ENCODE measurements at regions not wholly inside any gene's neighbourhood (a gene's known extent, or its start where the extent isn't known, plus 50 kb on each side); places are given as distances from the start of the nearest gene placed in this dataset.

GRCh38 chr6:51268666-51269065 is 450.0 kb downstream of the TFAP2B start:
- Histone ChIP-seq H3K4me1 (no peaks in the 10 kb centered on the region), H3K9me3 (no peaks in the 10 kb centered on the region), H3K27me3 (no peaks in the 10 kb centered on the region), H3K4me3 (no peak overlapping the region), H3K27ac (no peak overlapping the region), H3K36me3 (no peaks in the 10 kb centered on the region)
- DNase-seq (ENCODE audit: low spot score in 2 of 2) = no peak
- WGBS = 65% methylated on average over 4 of the region's 4 CpGs
- TF ChIP-seq CTCF (IDR thresholded peaks at IDR 0.05) (no peak), POLR2AphosphoS5 (IDR thresholded peaks at IDR 0.05) (no peak), EP300 (IDR thresholded peaks at IDR 0.05) (no peak), POLR2A (IDR thresholded peaks at IDR 0.05) (no peak)

DNA sequence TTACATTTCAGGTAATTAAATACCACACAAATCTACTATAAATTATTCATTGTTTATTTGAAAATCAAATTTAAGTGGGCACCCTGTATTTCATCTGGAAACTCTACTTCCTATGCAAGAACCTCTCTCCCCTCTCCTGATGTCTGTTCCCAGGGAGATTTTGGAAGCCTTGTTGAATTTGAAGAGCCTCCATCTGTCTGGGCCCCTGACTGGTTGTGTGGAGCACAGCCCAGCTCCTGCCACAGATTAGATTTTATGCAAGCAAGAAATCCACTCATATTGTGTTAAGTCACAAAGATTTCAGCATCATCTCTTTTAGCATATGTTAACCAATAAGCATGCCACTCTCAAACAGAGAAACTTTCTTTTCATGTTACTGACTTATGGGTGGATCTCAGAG is 451.2 kb downstream of the TFAP2B start:
- no peak overlapping the region for H3K4me3 ChIP-seq
- no peaks in the 10 kb centered on the region for H3K36me3 ChIP-seq
- no peak for TF ChIP-seq POLR2AphosphoS5 (IDR thresholded peaks at IDR 0.05)
- TF ChIP-seq CTCF (IDR thresholded peaks at IDR 0.05) = no peak
- TF ChIP-seq POLR2A (IDR thresholded peaks at IDR 0.05) = no peak
- TF ChIP-seq EP300 (IDR thresholded peaks at IDR 0.05) = no peak
- H3K27me3 ChIP-seq = no peaks in the 10 kb centered on the region
- H3K27ac ChIP-seq = no peak overlapping the region
- H3K4me1 ChIP-seq = no peaks in the 10 kb centered on the region
- DNase-seq (ENCODE audit: low spot score in 2 of 2) = no peak
- H3K9me3 ChIP-seq = no peaks in the 10 kb centered on the region

GRCh38 chr6:51271615-51272014 is 452.9 kb downstream of the TFAP2B start:
- H3K9me3 ChIP-seq = no peaks in the 10 kb centered on the region
- H3K27ac ChIP-seq = no peak overlapping the region
- no peaks in the 10 kb centered on the region for H3K27me3 ChIP-seq
- DNase-seq (ENCODE audit: low spot score in 2 of 2) = no peak
- no peaks in the 10 kb centered on the region for H3K4me1 ChIP-seq
- no peak overlapping the region for H3K4me3 ChIP-seq
- no peaks in the 10 kb centered on the region for H3K36me3 ChIP-seq
- TF ChIP-seq EP300 (IDR thresholded peaks at IDR 0.05) (no peak), CTCF (IDR thresholded peaks at IDR 0.05) (no peak), POLR2A (IDR thresholded peaks at IDR 0.05) (no peak), POLR2AphosphoS5 (IDR thresholded peaks at IDR 0.05) (no peak)
- WGBS = 92% methylated on average over 1 of the region's 1 CpG

DNA sequence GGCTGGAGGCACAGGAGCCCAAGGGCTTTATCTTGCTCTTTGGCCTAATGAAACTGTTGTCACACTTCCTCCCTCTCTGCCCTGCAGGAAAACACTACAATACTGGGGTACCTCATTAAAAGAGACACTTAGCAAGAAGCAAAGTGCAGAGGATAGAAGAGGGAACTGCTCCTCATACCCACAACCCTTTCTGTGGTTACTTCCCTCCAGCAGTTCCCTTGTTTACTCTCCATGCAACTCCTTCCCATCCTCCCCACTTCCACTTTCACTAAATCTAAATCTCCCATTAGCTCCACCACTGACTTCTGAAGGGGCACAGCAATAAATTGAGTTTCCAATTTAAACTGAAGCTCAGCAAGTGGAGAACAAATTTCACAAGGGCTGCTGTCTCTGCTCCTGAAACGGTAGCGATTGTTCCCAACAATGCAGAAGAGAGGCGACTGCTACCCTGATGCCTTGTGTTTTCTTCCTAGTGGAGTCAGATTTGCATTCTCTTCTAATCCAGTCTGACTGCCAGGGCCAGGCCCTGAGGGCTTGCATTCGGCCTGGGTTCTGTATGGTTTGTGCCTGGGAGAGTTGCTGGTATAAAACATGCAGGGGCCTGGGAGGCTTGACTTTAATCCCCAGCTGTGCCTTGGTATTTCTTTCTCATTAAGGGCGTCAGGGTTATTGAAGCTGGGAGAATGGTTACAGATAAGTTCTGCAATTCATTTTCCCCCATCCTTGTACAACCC is 454.7 kb downstream of the TFAP2B start:
- no peaks in the 10 kb centered on the region for H3K27me3 ChIP-seq
- TF ChIP-seq CTCF (IDR thresholded peaks at IDR 0.05) = no peak
- TF ChIP-seq POLR2A (IDR thresholded peaks at IDR 0.05) = no peak
- TF ChIP-seq EP300 (IDR thresholded peaks at IDR 0.05) = no peak
- no peak for TF ChIP-seq POLR2AphosphoS5 (IDR thresholded peaks at IDR 0.05)
- no peaks in the 10 kb centered on the region for H3K4me1 ChIP-seq
- H3K4me3 ChIP-seq = no peak overlapping the region
- H3K27ac ChIP-seq = no peak overlapping the region
- WGBS = 46% methylated on average over 5 of the region's 5 CpGs
- DNase-seq (ENCODE audit: low spot score in 2 of 2) = no peak
- H3K36me3 ChIP-seq = no peaks in the 10 kb centered on the region
- no peaks in the 10 kb centered on the region for H3K9me3 ChIP-seq

GRCh38 chr6:51277474-51277873 is 458.8 kb downstream of the TFAP2B start:
- 82% methylated on average over 1 of the region's 1 CpG for WGBS
- Histone ChIP-seq H3K4me1 (no peaks in the 10 kb centered on the region), H3K27me3 (no peaks in the 10 kb centered on the region), H3K4me3 (no peak overlapping the region), H3K36me3 (no peaks in the 10 kb centered on the region), H3K9me3 (no peaks in the 10 kb centered on the region), H3K27ac (no peak overlapping the region)
- no peak for DNase-seq (ENCODE audit: low spot score in 2 of 2)
- TF ChIP-seq POLR2AphosphoS5 (IDR thresholded peaks at IDR 0.05) (no peak), POLR2A (IDR thresholded peaks at IDR 0.05) (no peak), EP300 (IDR thresholded peaks at IDR 0.05) (no peak), CTCF (IDR thresholded peaks at IDR 0.05) (no peak)

All from suprapubic skin (tissue), 4 donors.